Prostate gland (tissue), 2 donors: ENCODE measurements at regions not wholly inside any gene's neighbourhood (a gene's known extent, or its start where the extent isn't known, plus 50 kb on each side); places are given as distances from the start of the nearest gene placed in this dataset.

ENCODE experiments used
- DNase-seq: peaks from one replicate; pipeline ENCODE4 v3.0.0-alpha.2; 2019; ENCODE audit warnings: low spot score
- H3K27ac ChIP-seq, 2 donors: fragments of 200-600 bp; sonication (generic); 2 replicates each; pipeline ENCODE4 v1.5.1; 2017 to 2019
- H3K27me3 ChIP-seq: fragments of 200-600 bp; sonication (generic); replicated peaks from 2 replicates; pipeline ENCODE4 v1.5.1; 2019; ENCODE audit not compliant: insufficient read depth
- H3K36me3 ChIP-seq, 2 donors: fragments of 200-600 bp; sonication (generic); 1 replicate in 1 of 2; 2 replicates in 1 of 2; pipeline versions ENCODE4 v1.5.1 to v1.8.1; 2017 to 2019
- H3K4me1 ChIP-seq: fragments of 200-600 bp; sonication (generic); replicated peaks from 2 replicates; pipeline ENCODE4 v1.5.1; 2019
- H3K4me3 ChIP-seq, 2 donors: fragments of 200-600 bp; sonication (generic); 2 replicates each; pipeline ENCODE4 v1.5.1; 2017 to 2019
- H3K9me3 ChIP-seq: fragments of 200-600 bp; sonication (generic); 2 replicates; pipeline ENCODE4 v1.5.1; 2017
- CTCF ChIP-seq, 4 experiments: fragments of 200-600 bp in 2 of 4; fragments of 450-650 bp in 2 of 4; sonication (generic) in 2 of 4; IDR thresholded peaks; 1 replicate in 3 of 4; 2 replicates in 1 of 4; pipeline ENCODE4 v1.5.1; 2016 to 2019; ENCODE audit warnings: antibody characterized with exemption in 4 of 4, mild to moderate bottlenecking in 2 of 4, moderate library complexity in 2 of 4
- POLR2A ChIP-seq: fragments of 450-650 bp; IDR thresholded peaks from one replicate; pipeline ENCODE4 v1.6.1; 2016; ENCODE audit warnings: antibody characterized with exemption, mild to moderate bottlenecking
- POLR2AphosphoS5 ChIP-seq: sonication (generic); formaldehyde crosslinking; IDR thresholded peaks from one replicate; pipeline ENCODE4 v1.6.1; 2017; ENCODE audit warnings: antibody characterized with exemption
- whole genome bisulfite sequencing: methylation state at CpG from one replicate; pipeline ENCODE4 v1.1.5; 2018; 5-methylcytosine and 5-hydroxymethylcytosine counted together
- intact Hi-C: fragments of 100-400 bp; cut with DNase I; formaldehyde crosslinking; loops from one replicate; pipeline ENCODE4 v1.14.2; 2022

DNA sequence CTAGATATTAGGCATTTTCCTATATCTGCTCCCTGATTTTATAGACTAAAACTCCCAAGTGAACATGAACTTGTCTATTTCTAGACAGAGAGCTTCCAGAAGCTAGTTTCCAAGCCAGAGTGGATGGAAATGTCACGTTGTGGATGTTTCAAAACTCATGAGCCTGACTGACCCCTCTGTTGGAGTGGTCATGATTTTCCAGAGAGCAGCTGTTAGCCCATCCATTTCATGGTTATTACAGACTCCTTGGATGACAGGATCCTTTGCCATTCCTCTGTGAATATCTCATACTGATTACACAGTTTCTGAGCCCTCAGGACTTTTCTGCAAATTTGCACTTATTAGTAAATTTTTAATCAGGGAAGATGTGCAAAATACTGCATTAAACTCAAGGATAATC lies 76.8 kb upstream of the ATF3 start:
- no peaks in the 10 kb centered on the region for H3K27me3 ChIP-seq
- H3K4me1 ChIP-seq: no peaks in the 10 kb centered on the region
- DNase-seq: no peak
- TF ChIP-seq POLR2AphosphoS5 (no peak), CTCF (IDR thresholded peaks at IDR 0.05) (no peak), POLR2A (no peak)
- H3K27ac ChIP-seq: no peak overlapping the region
- 75% methylated on average over 1 of the region's 1 CpG for WGBS
- intact Hi-C loops: no loop called here
- no peak overlapping the region for H3K4me3 ChIP-seq
- H3K36me3 ChIP-seq: no peaks in the 10 kb centered on the region
- H3K9me3 ChIP-seq: no peaks in the 10 kb centered on the region

DNA sequence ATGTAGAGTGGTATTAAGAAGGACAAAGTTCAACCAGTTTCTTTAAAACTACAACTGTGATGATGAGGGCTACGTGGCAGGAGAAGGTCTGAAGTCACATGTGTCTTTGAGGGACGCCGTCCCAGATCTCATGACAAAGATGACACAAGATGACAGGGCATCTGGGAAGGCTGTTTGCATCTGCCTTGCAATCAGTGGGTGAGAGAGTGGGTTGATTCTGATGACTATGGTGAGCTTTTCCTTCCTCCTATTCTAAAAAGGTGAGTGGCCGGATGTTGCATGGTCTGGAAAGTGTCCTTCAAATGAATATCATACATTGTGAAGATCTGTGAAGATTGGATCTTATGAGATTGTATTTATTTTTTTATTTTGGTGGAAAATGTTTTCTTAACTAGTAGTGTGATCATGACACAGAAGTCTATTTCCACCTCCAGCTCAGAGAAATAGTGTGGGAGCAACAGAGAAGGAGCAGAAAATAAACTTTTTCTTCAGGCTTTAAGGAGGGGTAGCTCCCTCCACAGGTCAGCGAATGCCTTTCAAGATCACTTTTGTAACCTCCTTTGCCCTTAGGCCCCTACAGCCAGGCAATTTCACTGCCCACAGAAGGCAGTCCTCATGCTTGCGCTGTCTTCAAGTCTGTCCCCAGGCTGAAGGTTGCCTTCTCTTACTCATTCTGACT lies 76.0 kb upstream of the ATF3 start:
- Histone ChIP-seq H3K27me3 (no peaks in the 10 kb centered on the region), H3K36me3 (no peaks in the 10 kb centered on the region), H3K27ac (no peak overlapping the region), H3K4me1 (no peaks in the 10 kb centered on the region), H3K9me3 (no peaks in the 10 kb centered on the region), H3K4me3 (no peak overlapping the region)
- DNase-seq: no peak
- no peak for TF ChIP-seq POLR2A
- no peak for TF ChIP-seq POLR2AphosphoS5
- no peak for TF ChIP-seq CTCF (IDR thresholded peaks at IDR 0.05)
- intact Hi-C loops: no loop called here
- WGBS: 92% methylated on average over 6 of the region's 6 CpGs

GRCh38 chr1:212533148-212533517 lies 75.4 kb upstream of the ATF3 start:
- no peaks in the 10 kb centered on the region for H3K36me3 ChIP-seq
- no peaks in the 10 kb centered on the region for H3K27me3 ChIP-seq
- 89% methylated on average over 3 of the region's 3 CpGs for WGBS
- H3K4me3 ChIP-seq: no peak overlapping the region
- H3K27ac ChIP-seq: no peak overlapping the region
- DNase-seq: no peak
- TF ChIP-seq CTCF (IDR thresholded peaks at IDR 0.05): no peak
- no peak for TF ChIP-seq POLR2A
- no peak for TF ChIP-seq POLR2AphosphoS5
- H3K4me1 ChIP-seq: no peaks in the 10 kb centered on the region
- no peaks in the 10 kb centered on the region for H3K9me3 ChIP-seq
- intact Hi-C loops: no loop called here

- TF ChIP-seq POLR2AphosphoS5: no peak
- TF ChIP-seq POLR2A: no peak
- TF ChIP-seq CTCF (IDR thresholded peaks at IDR 0.05): no peak
- whole genome bisulfite sequencing: 87% methylated on average over 6 of the region's 6 CpGs
Measured at GRCh38 chr1:212536586-212536985, 72.0 kb upstream of the ATF3 start.

GRCh38 chr1:212537610-212538009 lies 71.0 kb upstream of the ATF3 start:
- no peaks in the 10 kb centered on the region for H3K9me3 ChIP-seq
- intact Hi-C loops: no loop called here
- H3K27me3 ChIP-seq: no peaks in the 10 kb centered on the region
- DNase-seq: no peak
- TF ChIP-seq POLR2AphosphoS5 (no peak), POLR2A (no peak), CTCF (IDR thresholded peaks at IDR 0.05) (no peak)
- no peaks in the 10 kb centered on the region for H3K4me1 ChIP-seq
- no peak overlapping the region for H3K27ac ChIP-seq
- no peaks in the 10 kb centered on the region for H3K36me3 ChIP-seq
- H3K4me3 ChIP-seq: no peak overlapping the region
- WGBS: 83% methylated on average over 1 of the region's 1 CpG

More at GRCh38 chr1:212536586-212536985, 72.0 kb upstream of the ATF3 start:
- Histone ChIP-seq H3K4me3 (no peak overlapping the region), H3K27me3 (no peaks in the 10 kb centered on the region), H3K4me1 (no peaks in the 10 kb centered on the region), H3K9me3 (no peaks in the 10 kb centered on the region), H3K27ac (no peak overlapping the region), H3K36me3 (no peaks in the 10 kb centered on the region)
- intact Hi-C loops: no loop called here
- no peak for DNase-seq
